Gastroesophageal sphincter (tissue), 4 donors: ENCODE measurements at regions not wholly inside any gene's neighbourhood (a gene's known extent, or its start where the extent isn't known, plus 50 kb on each side); places are given as distances from the start of the nearest gene placed in this dataset.
A peak's percentile ranks its signal among the peaks of the same experiment; 100 is the strongest.

Experiments used
- ATAC-seq: fragments of 150-250 bp; one replicate; pipeline ENCODE4 v1.9.1; 2016; ENCODE audit warnings: mild to moderate bottlenecking, moderate library complexity
- H3K27ac ChIP-seq, 4 donors: fragments of 200-600 bp; sonication (generic) in 3 of 4; 1 replicate in 3 of 4; 2 replicates in 1 of 4; pipeline ENCODE4 v1.5.1; 2016 to 2019
- H3K27me3 ChIP-seq: fragments of 200-600 bp; sonication (generic); one replicate; pipeline ENCODE4 v1.5.1; 2019
- H3K36me3 ChIP-seq, 2 donors: fragments of 200-600 bp; sonication (generic); one replicate each; pipeline ENCODE4 v1.5.1; 2019; ENCODE audit warnings: control low read depth in 1 of 2
- H3K4me1 ChIP-seq, 3 donors: fragments of 200-600 bp; sonication (generic); 1 replicate in 2 of 3; 2 replicates in 1 of 3; pipeline ENCODE4 v1.5.1; 2016 to 2019; ENCODE audit warnings: control low read depth in 2 of 3
- H3K4me3 ChIP-seq, 2 donors: fragments of 200-600 bp; sonication (generic); one replicate each; pipeline ENCODE4 v1.5.1; 2019; ENCODE audit warnings: mild to moderate bottlenecking in 1 of 2, moderate library complexity in 1 of 2
- H3K9me3 ChIP-seq, 3 donors: fragments of 200-600 bp; sonication (generic); one replicate each; pipeline ENCODE4 v1.5.1; 2017 to 2019; ENCODE audit warnings: control low read depth in 2 of 3
- CTCF ChIP-seq, 4 experiments: fragments of 200-600 bp in 2 of 4; fragments of 450-650 bp in 2 of 4; sonication (generic) in 1 of 4; IDR thresholded peaks; one replicate each; pipeline ENCODE4 v1.5.1; 2017 to 2019; ENCODE audit warnings: antibody characterized with exemption in 4 of 4, mild to moderate bottlenecking in 2 of 4, moderate library complexity in 2 of 4
- EP300 ChIP-seq: sonication (generic); formaldehyde crosslinking; IDR thresholded peaks from one replicate; pipeline ENCODE4 v1.6.1; 2017; ENCODE audit warnings: antibody characterized with exemption, mild to moderate bottlenecking
- POLR2A ChIP-seq, 2 donors: fragments of 450-650 bp; IDR thresholded peaks; one replicate each; pipeline ENCODE4 v1.6.1; 2017; ENCODE audit warnings: antibody characterized with exemption in 2 of 2, mild to moderate bottlenecking in 2 of 2, moderate library complexity in 1 of 2
- POLR2AphosphoS5 ChIP-seq: sonication (generic); formaldehyde crosslinking; IDR thresholded peaks from one replicate; pipeline ENCODE4 v1.6.1; 2017; ENCODE audit warnings: antibody characterized with exemption
- WGBS, 2 donors: methylation state at CpG; one replicate each; pipeline ENCODE4 v1.1.5; 2018; ENCODE audit warnings: low coverage in 1 of 2; 5-methylcytosine and 5-hydroxymethylcytosine counted together

GRCh38 chr20:3307078-3307477 lies 68.1 kb upstream of the SLC4A11 start:
- H3K4me1 ChIP-seq = no peaks in the 10 kb centered on the region
- ATAC-seq = peak; percentile 51
- no peaks in the 10 kb centered on the region for H3K27me3 ChIP-seq
- H3K36me3 ChIP-seq = peaks cover 0 to 99% of the 10 kb centered on the region in 2 donors
- TF ChIP-seq CTCF (IDR thresholded peaks at IDR 0.05) = no peak
- no peak for TF ChIP-seq POLR2AphosphoS5
- no peak for TF ChIP-seq POLR2A (IDR thresholded peaks at IDR 0.05)
- no peak for TF ChIP-seq EP300
- H3K27ac ChIP-seq = peak overlapping the region in 1 of 4 donors; percentile 31
- H3K9me3 ChIP-seq = no peaks in the 10 kb centered on the region
- H3K4me3 ChIP-seq = no peak overlapping the region
- WGBS, 2 donors = 85 to 100% methylated on average over 1 to 2 of the region's 2 CpGs

GRCh38 chr20:3306068-3306467 lies 67.1 kb upstream of the SLC4A11 start:
- Histone ChIP-seq H3K4me3 (no peak overlapping the region), H3K4me1 (no peaks in the 10 kb centered on the region), H3K27me3 (no peaks in the 10 kb centered on the region), H3K36me3 (peaks cover 0 to 99% of the 10 kb centered on the region in 2 donors), H3K9me3 (no peaks in the 10 kb centered on the region), H3K27ac (no peak overlapping the region)
- WGBS, 2 donors = 100% methylated on average over 1 to 2 of the region's 2 CpGs
- no peak for ATAC-seq
- TF ChIP-seq EP300 = no peak
- TF ChIP-seq POLR2AphosphoS5 = no peak
- no peak for TF ChIP-seq CTCF (IDR thresholded peaks at IDR 0.05)
- no peak for TF ChIP-seq POLR2A (IDR thresholded peaks at IDR 0.05)

- no peaks in the 10 kb centered on the region for H3K4me1 ChIP-seq
- H3K27ac ChIP-seq = no peak overlapping the region
- no peak for ATAC-seq
- H3K9me3 ChIP-seq = no peaks in the 10 kb centered on the region
- no peak overlapping the region for H3K4me3 ChIP-seq
- peaks cover 0 to 99% of the 10 kb centered on the region in 2 donors for H3K36me3 ChIP-seq
- TF ChIP-seq EP300 (no peak), POLR2A (IDR thresholded peaks at IDR 0.05) (no peak), POLR2AphosphoS5 (no peak), CTCF (IDR thresholded peaks at IDR 0.05) (no peak)
- H3K27me3 ChIP-seq = no peaks in the 10 kb centered on the region
- WGBS, 2 donors = 93 to 100% methylated on average over 2 of the region's 4 CpGs
Observed at GRCh38 chr20:3304456-3304855, 65.5 kb upstream of the SLC4A11 start.

GRCh38 chr20:3297079-3297378 lies 58.0 kb upstream of the SLC4A11 start:
- Histone ChIP-seq H3K27ac (no peak overlapping the region), H3K4me1 (peaks cover 0 to 11% (median 0%) of the 10 kb centered on the region in 3 donors), H3K9me3 (no peaks in the 10 kb centered on the region), H3K4me3 (no peak overlapping the region), H3K27me3 (no peaks in the 10 kb centered on the region), H3K36me3 (peaks cover 0 to 98% of the 10 kb centered on the region in 2 donors)
- 41 to 54% methylated on average over 3 of the region's 3 CpGs for WGBS, 2 donors
- no peak for ATAC-seq
- TF ChIP-seq CTCF (IDR thresholded peaks at IDR 0.05) = no peak
- no peak for TF ChIP-seq POLR2A (IDR thresholded peaks at IDR 0.05)
- TF ChIP-seq POLR2AphosphoS5 = no peak
- no peak for TF ChIP-seq EP300

GRCh38 chr20:3296261-3297078 lies 57.5 kb upstream of the SLC4A11 start:
- H3K4me1 ChIP-seq = peaks cover 0 to 11% (median 0%) of the 10 kb centered on the region in 3 donors
- no peaks in the 10 kb centered on the region for H3K9me3 ChIP-seq
- WGBS, 2 donors = 74 to 89% methylated on average over 3 to 4 of the region's 12 CpGs
- no peak for ATAC-seq
- no peaks in the 10 kb centered on the region for H3K27me3 ChIP-seq
- peaks cover 0 to 98% of the 10 kb centered on the region in 2 donors for H3K36me3 ChIP-seq
- H3K27ac ChIP-seq = peak overlapping the region in 1 of 4 donors; percentile 38
- TF ChIP-seq POLR2A (IDR thresholded peaks at IDR 0.05) (no peak), EP300 (no peak), CTCF (IDR thresholded peaks at IDR 0.05) (no peak), POLR2AphosphoS5 (no peak)
- no peak overlapping the region for H3K4me3 ChIP-seq
